H1 (cell line): ENCODE measurements at regions not wholly inside any gene's neighbourhood (a gene's known extent, or its start where the extent isn't known, plus 50 kb on each side); places are given as distances from the start of the nearest gene placed in this dataset.

Experiments
- EZH2 ChIP-seq: fragments of 200-600 bp; sonication (generic); IDR thresholded peaks from 2 replicates; pipeline ENCODE4 v1.7.1; 2012; ENCODE audit warnings: low read depth, mild to moderate bottlenecking, moderate library complexity, low read length, inconsistent platforms; ENCODE audit not compliant: severe bottlenecking
- POLR2AphosphoS5 ChIP-seq: IDR thresholded peaks from 2 replicates; pipeline ENCODE4 v1.6.1; 2011; ENCODE audit warnings: low read depth, low read length
- RFX5 ChIP-seq: IDR thresholded peaks from 2 replicates; pipeline ENCODE4 v1.6.1; 2011; ENCODE audit warnings: low read depth, low read length, improper control_type of control experiment, borderline replicate concordance
- TF ChIP-seq, protein P1 (sequence below), 3 experiments: IDR thresholded peaks; 1 replicate in 2 of 3; 2 replicates in 1 of 3; pipeline versions ENCODE4 v1.5.1 to v1.6.1; 2011; ENCODE audit warnings: low read length in 3 of 3, mild to moderate bottlenecking in 3 of 3, inconsistent platforms in 2 of 3, low read depth in 1 of 3, moderate library complexity in 1 of 3; ENCODE audit not compliant: insufficient read depth in 1 of 3; ENCODE audit errors: control extremely low read depth in 1 of 3

DNA sequence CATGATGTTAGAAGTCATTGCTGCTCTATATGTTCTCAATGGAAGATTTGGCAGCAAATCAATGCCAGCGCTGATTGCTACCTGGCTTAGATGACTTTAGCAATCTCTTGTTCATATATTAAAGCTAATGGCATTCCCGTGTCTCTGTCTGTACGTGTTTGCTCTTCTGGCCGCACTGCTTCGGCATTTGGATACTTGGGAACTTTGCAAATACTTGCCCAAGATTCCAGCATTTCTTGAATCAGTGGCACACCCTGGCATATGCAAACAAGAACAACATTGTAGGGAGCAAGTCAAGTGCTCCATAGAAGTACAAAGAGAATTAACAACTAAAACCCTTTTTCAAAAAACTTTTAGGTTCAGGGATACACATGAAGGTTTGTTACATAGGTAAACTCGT is 128.9 kb upstream of the TMEM164 start:
- TF ChIP-seq POLR2AphosphoS5, result no peak
- no peak for TF ChIP-seq RFX5
- TF ChIP-seq EZH2, result no peak
- TF ChIP-seq, protein P1, sequence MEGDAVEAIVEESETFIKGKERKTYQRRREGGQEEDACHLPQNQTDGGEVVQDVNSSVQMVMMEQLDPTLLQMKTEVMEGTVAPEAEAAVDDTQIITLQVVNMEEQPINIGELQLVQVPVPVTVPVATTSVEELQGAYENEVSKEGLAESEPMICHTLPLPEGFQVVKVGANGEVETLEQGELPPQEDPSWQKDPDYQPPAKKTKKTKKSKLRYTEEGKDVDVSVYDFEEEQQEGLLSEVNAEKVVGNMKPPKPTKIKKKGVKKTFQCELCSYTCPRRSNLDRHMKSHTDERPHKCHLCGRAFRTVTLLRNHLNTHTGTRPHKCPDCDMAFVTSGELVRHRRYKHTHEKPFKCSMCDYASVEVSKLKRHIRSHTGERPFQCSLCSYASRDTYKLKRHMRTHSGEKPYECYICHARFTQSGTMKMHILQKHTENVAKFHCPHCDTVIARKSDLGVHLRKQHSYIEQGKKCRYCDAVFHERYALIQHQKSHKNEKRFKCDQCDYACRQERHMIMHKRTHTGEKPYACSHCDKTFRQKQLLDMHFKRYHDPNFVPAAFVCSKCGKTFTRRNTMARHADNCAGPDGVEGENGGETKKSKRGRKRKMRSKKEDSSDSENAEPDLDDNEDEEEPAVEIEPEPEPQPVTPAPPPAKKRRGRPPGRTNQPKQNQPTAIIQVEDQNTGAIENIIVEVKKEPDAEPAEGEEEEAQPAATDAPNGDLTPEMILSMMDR (IDR thresholded peaks at IDR 0.05; ENCODE audit: control extremely low read depth in 1 of 3, insufficient read depth in 1 of 3, low read depth in 1 of 3, low read length in 3 of 3), result no peak
